ENCODE measurements at regions not wholly inside any gene's neighbourhood (a gene's known extent, or its start where the extent isn't known, plus 50 kb on each side); places are given as distances from the start of the nearest gene placed in this dataset.

GRCh38 chr5:51890435-51891116, 507.3 kb downstream of the ISL1 start:
- intact Hi-C loops (cut with DNase I; ENCODE audit: low total_unique reads), result no loop called here
- no peaks in the 10 kb centered on the region for H3K27me3 ChIP-seq (replicated peaks in 1 of 7)
- 57 to 84% (median 77%) methylated on average over 5 of the region's 5 CpGs for WGBS, 5 donors
- H3K9me3 ChIP-seq, result no peaks in the 10 kb centered on the region
- no peak for TF ChIP-seq POLR2A (IDR thresholded peaks at IDR 0.05)
- no peak for TF ChIP-seq POLR2AphosphoS5 (IDR thresholded peaks at IDR 0.05)
- no peak for TF ChIP-seq CTCF (IDR thresholded peaks at IDR 0.05 in 8 of 11, conservative IDR thresholded peaks at IDR 0.05 in 3 of 11)
- H3K4me1 ChIP-seq, result no peaks in the 10 kb centered on the region
- H3K36me3 ChIP-seq, result no peaks in the 10 kb centered on the region
- no peak overlapping the region for H3K27ac ChIP-seq
- no peak for DNase-seq
- no peak overlapping the region for H3K4me3 ChIP-seq

- H3K4me1 ChIP-seq, result no peaks in the 10 kb centered on the region
- intact Hi-C loops (cut with DNase I; ENCODE audit: low total_unique reads), result no loop called here
- 76 to 93% (median 90%) methylated on average over 1 of the region's 1 CpG for WGBS, 5 donors
- H3K27ac ChIP-seq, result no peak overlapping the region
- no peaks in the 10 kb centered on the region for H3K27me3 ChIP-seq (replicated peaks in 1 of 7)
- H3K36me3 ChIP-seq, result no peaks in the 10 kb centered on the region
- no peak for DNase-seq
- TF ChIP-seq POLR2AphosphoS5 (IDR thresholded peaks at IDR 0.05) (no peak), POLR2A (IDR thresholded peaks at IDR 0.05) (no peak), CTCF (IDR thresholded peaks at IDR 0.05 in 8 of 11, conservative IDR thresholded peaks at IDR 0.05 in 3 of 11) (no peak)
- H3K4me3 ChIP-seq, result no peak overlapping the region
- H3K9me3 ChIP-seq, result peaks cover 0 to 6% (median 0%) of the 10 kb centered on the region in 8 donors
These were observed 509.4 kb downstream of the ISL1 start for GRCh38 chr5:51892680-51893079.

GRCh38 chr5:51895834-51896233, 512.6 kb downstream of the ISL1 start:
- intact Hi-C loops (cut with DNase I; ENCODE audit: low total_unique reads), result no loop called here
- peaks cover 0 to 6% (median 0%) of the 10 kb centered on the region in 8 donors for H3K9me3 ChIP-seq

GRCh38 chr5:51902512-51902911, 519.3 kb downstream of the ISL1 start:
- intact Hi-C loops (cut with DNase I; ENCODE audit: low total_unique reads), result no loop called here
- TF ChIP-seq POLR2AphosphoS5 (IDR thresholded peaks at IDR 0.05) (no peak), POLR2A (IDR thresholded peaks at IDR 0.05) (no peak), CTCF (IDR thresholded peaks at IDR 0.05 in 8 of 11, conservative IDR thresholded peaks at IDR 0.05 in 3 of 11) (no peak)
- Histone ChIP-seq H3K9me3 (no peaks in the 10 kb centered on the region), H3K27me3 (replicated peaks in 1 of 7) (no peaks in the 10 kb centered on the region), H3K36me3 (no peaks in the 10 kb centered on the region), H3K4me1 (no peaks in the 10 kb centered on the region), H3K27ac (no peak overlapping the region), H3K4me3 (no peak overlapping the region)
- DNase-seq, result no peak

More at GRCh38 chr5:51895834-51896233, 512.6 kb downstream of the ISL1 start:
- Histone ChIP-seq H3K27ac (no peak overlapping the region), H3K4me3 (no peak overlapping the region), H3K27me3 (replicated peaks in 1 of 7) (no peaks in the 10 kb centered on the region), H3K4me1 (no peaks in the 10 kb centered on the region), H3K36me3 (no peaks in the 10 kb centered on the region)
- no peak for DNase-seq
- TF ChIP-seq POLR2AphosphoS5 (IDR thresholded peaks at IDR 0.05) (no peak), POLR2A (IDR thresholded peaks at IDR 0.05) (no peak), CTCF (IDR thresholded peaks at IDR 0.05 in 8 of 11, conservative IDR thresholded peaks at IDR 0.05 in 3 of 11) (no peak)
